ENCODE measurements at regions not wholly inside any gene's neighbourhood (a gene's known extent, or its start where the extent isn't known, plus 50 kb on each side); places are given as distances from the start of the nearest gene placed in this dataset.
A peak's percentile ranks its signal among the peaks of the same experiment; 100 is the strongest.

DNA sequence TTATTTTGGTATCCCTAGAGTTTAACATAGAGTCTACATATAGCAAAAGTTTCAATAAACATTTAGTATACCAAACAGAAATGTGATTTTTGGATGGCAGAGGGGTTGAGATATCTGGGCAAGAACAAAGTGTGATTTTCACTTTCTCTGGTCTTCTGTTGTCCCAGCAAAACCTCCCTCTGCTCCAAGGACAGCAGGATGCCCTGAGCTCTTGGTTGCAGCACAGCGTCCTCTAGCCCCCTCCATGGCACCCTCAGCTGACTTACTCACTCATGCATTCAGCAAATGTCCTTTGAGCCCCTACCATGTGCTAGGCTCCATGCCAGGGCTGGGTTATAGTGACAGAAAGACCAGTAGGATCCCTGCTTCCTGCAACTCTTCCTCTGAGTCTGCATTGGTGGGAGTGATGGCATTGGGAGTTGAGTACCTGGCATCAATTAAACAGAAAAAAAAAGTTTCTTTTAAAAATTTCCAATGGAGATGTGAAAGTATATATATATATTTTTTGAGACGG lies 104.8 kb upstream of the UBL3 start:
- no peak for DNase-seq (ENCODE audit: low spot score)

DNA sequence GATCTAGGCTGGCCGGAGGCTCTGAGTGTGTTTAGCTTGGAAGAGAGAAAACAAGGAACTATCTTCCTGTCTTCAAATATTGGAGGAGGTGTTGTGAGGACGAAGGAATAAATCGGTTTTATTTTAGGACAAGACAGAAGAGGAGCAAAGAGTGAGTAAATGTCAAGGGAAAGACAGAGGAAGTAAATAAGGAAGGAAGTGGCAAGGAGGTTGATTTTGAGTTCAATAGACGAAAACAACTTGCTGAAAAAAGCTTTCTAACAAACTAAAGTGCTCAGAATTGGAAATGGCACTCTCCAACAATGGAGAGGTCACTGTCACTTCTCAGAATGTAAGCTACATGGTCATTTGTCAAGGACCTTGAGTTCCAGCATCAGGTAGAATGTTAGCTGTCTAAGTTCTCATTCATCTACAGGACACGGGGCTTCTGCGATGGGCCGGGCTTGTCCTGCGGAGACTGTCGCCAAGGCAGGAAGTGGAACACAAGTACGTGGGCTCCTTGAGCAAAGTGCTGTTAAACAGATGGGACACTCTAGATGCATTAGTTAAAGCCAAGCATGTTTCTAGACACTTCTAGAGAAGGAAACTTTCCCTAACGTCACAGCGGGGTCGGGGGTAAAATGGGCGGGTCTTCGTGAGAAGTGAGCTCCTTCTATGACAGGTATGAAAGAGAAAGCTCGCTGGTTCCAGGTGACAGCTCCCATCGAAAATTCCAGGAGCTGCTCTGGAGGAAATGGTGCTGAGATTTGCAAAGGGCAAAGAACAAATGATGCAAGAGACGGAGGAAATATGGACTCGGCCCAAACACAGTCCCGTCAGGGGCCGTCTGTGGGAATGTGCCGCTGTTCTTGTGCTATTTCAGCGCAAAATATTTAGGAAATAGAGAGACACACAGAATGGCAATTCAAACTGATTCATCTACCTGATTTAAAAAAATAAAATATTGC lies 103.9 kb upstream of the UBL3 start:
- peak; percentile 27 for DNase-seq (ENCODE audit: low spot score)

- no peak for DNase-seq (ENCODE audit: low spot score)
Observed at GRCh38 chr13:29953542-29953941, 103.1 kb upstream of the UBL3 start.

- no peak for DNase-seq (ENCODE audit: low spot score)
Observed at GRCh38 chr13:29952245-29952644, 101.8 kb upstream of the UBL3 start.

DNA sequence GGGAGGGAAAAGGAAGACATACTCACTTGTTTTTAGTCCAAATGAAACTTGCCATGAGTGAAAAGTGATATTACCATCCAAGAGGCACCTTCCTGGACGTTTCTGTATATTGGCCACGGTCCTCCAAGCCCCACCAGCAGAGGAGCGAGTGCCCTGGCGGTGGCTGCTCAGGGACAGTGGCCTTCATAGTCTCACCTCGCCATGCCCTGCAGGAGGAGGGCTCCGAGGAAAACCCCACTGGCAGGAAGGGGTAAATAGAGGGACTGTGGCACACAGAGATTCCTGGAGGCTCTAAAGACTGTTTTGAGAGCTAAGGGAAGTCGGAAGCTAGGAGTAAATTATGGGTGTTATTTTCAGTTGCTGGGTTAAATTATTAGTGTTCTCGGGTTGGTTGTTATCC lies 98.4 kb upstream of the UBL3 start:
- DNase-seq (ENCODE audit: low spot score) = no peak

DNA sequence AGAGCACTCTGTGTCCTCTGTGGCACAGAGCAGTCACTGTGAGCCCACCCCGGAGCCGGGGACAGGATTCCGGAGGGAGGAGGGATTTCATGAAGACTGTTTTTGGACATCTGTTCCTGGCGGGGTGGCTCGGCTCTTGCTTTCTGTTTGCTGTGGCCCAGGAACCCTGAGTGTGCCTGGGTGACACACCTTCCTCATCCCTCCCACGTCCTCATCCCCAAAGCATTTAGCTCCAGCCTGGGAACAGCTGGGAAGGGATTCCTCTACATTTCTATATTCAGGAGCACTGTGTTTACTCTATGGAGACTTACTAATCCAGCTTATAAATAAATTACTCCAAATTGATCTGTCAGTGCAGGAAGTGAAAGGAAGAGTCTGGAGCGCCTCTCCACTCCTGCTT lies 97.8 kb upstream of the UBL3 start:
- DNase-seq (ENCODE audit: low spot score) = no peak

GRCh38 chr13:29947839-29948238 lies 97.4 kb upstream of the UBL3 start:
- DNase-seq (ENCODE audit: low spot score) = no peak

GRCh38 chr13:29946093-29946492 lies 95.7 kb upstream of the UBL3 start:
- DNase-seq (ENCODE audit: low spot score) = peak; percentile 55

DNA sequence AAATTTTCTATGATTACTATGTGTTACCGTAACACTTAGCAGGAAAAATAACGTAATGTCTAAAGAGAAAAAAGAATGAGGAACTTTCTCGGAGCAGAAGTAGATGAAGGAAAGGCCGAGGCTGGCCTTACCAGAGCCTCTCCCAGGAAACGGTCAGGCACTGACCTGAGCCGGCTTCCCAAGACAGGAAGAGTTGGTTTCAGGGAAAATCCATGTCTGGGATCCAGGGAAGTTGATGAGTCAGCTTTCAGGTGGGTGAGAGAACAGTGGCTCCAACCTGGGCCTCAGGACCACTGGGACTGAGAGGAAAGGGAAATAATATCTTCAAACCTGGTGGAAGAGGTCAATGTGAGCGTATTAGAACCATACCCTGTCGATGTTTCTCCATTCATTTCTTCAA lies 93.3 kb upstream of the UBL3 start:
- no peak for DNase-seq (ENCODE audit: low spot score)

DNA sequence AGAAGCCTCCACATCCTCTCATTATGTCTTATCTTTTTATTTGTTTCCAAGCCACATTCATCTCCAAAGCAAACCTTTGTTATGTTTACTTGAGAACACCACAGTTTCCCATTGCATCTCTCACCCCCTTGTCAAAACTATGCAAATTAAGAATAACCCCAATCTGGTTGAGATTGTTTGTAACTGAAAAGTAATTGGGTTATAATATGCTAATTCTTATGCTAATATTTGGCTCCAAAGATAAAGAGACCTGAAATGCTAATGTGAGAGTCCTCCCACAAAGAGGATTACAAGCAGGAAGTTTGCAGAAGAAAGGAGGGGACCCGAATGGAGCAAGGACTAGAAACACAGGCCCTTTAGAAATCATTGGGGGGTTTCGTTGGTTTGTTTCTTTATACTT lies 92.9 kb upstream of the UBL3 start:
- DNase-seq (ENCODE audit: low spot score) = no peak

GRCh38 chr13:29940715-29941114 lies 90.3 kb upstream of the UBL3 start:
- DNase-seq (ENCODE audit: low spot score) = no peak

GRCh38 chr13:29939158-29939557 lies 88.7 kb upstream of the UBL3 start:
- DNase-seq (ENCODE audit: low spot score) = no peak

DNA sequence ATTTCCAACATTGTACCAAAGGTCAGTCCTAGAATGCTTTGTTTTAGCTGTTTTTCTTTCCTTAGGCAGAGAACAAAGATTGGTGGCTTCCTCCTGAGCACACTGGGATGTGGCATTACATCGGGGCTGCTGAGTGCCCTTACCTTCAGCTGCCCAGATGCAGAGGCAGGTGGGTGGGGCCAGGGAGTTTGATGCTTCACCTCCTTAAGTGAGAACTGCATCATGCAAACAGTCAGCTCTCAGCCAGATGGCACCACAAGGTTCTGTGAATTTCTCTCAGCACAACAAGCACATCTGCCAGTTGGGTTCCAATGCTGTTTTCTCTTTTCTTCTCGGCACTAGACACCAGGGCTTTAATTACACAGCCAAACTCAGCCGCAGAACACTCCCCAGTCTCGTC lies 87.4 kb upstream of the UBL3 start:
- DNase-seq (ENCODE audit: low spot score) = no peak

- DNase-seq (ENCODE audit: low spot score) = no peak
Observed at GRCh38 chr13:29937379-29937778, 87.0 kb upstream of the UBL3 start.

- no peak for DNase-seq (ENCODE audit: low spot score)
Observed at GRCh38 chr13:29936956-29937355, 86.5 kb upstream of the UBL3 start.

DNA sequence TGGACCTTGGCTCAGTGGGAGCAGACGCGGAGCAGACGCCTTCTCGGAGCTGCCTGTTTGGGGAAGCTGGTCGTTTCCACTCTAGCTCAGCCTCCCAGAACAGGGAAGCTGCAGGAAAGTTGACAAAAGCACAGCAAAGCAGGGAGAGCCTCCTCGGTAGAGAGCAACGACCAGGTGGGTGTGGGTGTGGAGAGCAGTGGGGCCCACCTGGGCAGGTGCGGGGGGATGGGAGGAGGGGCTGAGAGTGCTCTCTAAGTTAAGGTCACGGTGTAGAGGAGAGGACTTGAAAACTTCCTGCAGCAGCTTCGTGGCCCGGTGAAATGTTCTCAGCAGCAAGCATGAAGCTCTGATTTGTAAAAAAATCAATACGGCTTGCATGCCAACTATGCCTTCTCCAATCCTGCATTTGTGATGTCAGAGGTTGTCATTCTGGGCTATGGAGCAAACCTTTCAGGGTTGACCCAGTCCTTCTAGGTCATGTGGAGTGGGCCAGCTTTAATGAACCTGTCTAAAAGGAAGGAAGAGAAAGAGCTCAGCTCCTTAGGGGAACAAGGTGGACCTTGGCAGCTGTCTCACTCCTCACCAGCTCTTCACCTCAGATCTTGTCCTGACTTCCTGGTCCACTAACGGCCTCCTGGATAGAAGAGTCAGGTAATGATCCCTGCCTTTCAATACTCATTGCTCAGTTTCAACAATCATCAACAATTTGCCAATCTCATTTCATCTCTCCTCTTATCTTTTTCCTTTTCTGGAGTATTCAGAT lies 85.8 kb upstream of the UBL3 start:
- peak; percentile 46 for DNase-seq (ENCODE audit: low spot score)

- DNase-seq (ENCODE audit: low spot score) = peak; percentile 67
Observed at GRCh38 chr13:29935309-29935981, 85.0 kb upstream of the UBL3 start.

DNA sequence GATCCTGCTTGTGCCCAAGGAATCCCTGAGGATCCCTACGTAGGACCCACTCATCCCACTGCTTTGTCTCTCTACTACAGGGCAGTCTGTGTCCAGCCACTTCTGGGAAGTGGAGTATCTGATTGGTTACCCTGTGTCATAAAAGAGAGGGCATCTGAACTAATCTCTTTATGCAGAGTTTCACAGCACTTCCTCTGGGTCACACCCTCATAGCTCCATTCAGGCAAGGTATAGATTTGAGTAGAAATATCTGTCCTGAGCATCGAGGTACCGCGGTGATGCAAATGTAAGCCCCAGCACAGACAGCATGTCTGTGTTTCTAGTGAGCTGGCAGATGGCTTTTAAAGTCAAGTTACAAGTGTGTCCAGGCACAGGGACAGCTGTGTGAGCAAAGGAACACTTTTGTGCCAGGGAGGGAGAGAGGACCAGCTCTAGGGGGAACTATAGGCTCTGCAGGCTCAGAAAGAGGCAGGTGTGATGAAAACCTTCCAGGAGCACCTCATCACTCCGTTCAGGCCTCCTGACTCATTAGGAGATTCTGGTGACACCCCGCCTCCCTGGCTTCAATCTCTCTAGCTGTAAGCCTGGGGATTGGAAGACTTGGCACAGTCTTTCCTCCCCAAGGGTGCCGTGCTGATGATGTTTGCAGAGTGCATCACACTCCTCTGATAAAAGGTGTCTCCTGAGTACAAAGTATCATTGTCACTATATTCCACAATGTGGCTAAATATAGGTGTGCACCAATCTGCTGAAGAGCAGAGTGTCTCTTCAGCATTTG lies 84.3 kb upstream of the UBL3 start:
- no peak for DNase-seq (ENCODE audit: low spot score)

DNA sequence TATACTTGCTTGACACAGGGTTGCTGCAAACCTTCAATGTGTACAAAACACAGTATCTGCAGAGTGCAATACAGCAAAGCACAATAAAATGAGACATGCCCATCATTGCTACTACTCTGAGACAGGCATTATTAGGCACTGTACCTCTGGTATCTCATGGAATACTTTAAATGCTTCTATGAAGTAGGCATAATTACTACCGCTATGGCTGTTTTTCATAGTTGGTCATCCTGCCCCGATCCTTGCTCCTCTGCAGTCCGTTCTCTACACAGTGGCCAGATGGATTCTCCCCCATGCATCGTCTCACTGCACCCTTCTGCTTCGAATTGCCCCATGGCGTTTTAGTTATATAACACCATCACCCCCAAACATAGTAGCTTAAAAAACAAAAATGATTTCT lies 83.0 kb upstream of the UBL3 start:
- DNase-seq (ENCODE audit: low spot score) = no peak

DNA sequence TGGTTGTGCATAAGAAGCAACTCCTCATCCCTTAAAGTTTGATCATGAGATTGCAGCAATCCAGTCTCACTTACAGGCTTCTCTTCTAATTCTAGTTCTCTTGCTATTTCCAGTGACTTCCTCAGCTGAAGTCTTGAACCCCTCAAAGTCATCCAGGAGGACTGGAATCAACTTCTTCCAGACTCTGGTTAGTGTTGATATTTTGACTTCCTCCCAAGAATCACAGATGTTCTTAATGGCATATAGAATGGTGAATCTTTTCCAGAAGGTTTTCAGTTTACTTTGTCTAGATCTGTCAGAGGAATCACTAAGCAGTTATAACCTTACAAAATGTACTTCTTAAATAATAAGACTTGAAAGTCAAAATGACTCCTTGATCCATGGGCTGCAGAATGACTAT lies 81.3 kb upstream of the UBL3 start:
- DNase-seq (ENCODE audit: low spot score) = no peak

- no peak for DNase-seq (ENCODE audit: low spot score)
Observed at GRCh38 chr13:29929062-29929847, 78.8 kb upstream of the UBL3 start.
